ENCODE measurements at regions not wholly inside any gene's neighbourhood (a gene's known extent, or its start where the extent isn't known, plus 50 kb on each side); places are given as distances from the start of the nearest gene placed in this dataset.
"Not testable (repeated sequence)": the region's sequence is repeated elsewhere in the genome, so short reads cannot be mapped to it uniquely, and the experiment has no call there.

DNA sequence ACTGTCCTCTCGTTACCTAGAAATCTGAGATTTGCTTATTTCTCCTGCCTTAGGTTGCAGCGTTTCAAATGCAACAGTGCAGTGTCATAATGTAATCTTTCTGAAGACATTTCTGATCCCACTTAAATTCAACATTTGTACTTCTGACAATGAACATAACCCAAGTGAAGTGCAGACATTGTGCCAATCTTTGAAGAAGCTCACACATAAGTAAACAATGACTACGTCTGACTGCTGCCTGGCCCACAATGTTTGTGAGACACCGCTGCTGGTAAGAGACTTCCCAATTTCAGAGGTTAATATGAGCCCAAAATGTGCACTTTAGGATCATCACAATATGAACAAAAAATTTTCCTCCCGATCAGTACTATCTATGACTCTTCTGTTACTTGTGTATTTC is 84.6 kb upstream of the BCL2L14 start:
- Mint-ChIP-seq H3K4me1 (ENCODE audit: low read depth) (peaks cover 47% of the 10 kb centered on the region), H3K27ac (no peak overlapping the region), H3K4me3 (no peak overlapping the region), H3K9me3 (peaks cover 10 to 16% of the 10 kb centered on the region in 2 donors), H3K36me3 (ENCODE audit: insufficient read depth in 2 of 2) (peaks cover 5 to 21% of the 10 kb centered on the region in 2 donors), H3K27me3 (ENCODE audit: low read depth) (no peaks in the 10 kb centered on the region)
- DNase-seq (no peak), ATAC-seq (replicated peaks in 1 of 2) (no peak)

DNA sequence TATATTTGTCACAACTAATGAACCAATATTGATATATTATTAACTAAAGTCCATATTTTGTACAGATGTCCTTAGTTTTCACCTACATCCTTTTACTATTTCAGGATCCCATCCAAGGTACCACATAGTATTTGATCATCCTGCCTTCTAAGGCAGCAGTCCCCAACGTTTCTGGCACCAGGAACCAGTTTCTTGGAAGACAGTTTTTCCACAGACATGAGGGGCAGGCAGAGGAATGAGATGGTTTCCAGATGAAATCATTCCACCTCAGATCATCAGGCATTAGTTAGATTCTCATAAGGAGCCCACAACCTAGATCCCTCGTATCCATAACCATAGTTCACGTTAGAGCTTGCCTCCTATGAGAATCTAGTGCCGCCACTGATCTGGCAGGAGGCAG is 82.8 kb upstream of the BCL2L14 start:
- ATAC-seq (replicated peaks in 1 of 2) = no peak
- no peak overlapping the region for H3K27ac Mint-ChIP-seq
- H3K27me3 Mint-ChIP-seq (ENCODE audit: low read depth) = no peaks in the 10 kb centered on the region
- H3K4me1 Mint-ChIP-seq (ENCODE audit: low read depth) = peaks cover 33% of the 10 kb centered on the region
- H3K9me3 Mint-ChIP-seq = peaks cover 8 to 17% of the 10 kb centered on the region in 2 donors
- no peak overlapping the region for H3K4me3 Mint-ChIP-seq
- DNase-seq = no peak
- peaks cover 10 to 21% of the 10 kb centered on the region in 2 donors for H3K36me3 Mint-ChIP-seq (ENCODE audit: insufficient read depth in 2 of 2)

DNA sequence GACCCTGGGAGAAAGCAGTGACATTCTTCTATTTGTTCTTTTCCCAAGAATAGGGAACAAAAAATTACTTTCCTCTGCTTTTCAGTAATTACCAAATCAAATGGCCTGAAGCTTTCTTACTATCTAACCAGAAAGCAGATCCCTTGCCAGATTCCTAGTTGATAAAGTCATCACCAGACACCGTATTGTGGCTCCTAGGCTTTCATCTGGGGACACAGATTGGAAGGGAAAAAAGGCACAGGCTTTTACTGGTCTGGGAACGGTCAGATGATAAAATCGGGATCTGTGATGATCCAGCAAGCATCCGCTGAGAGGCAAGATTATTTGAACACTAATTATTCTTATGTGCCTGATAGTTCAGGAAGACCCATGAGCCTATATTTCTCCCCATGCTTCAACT is 79.1 kb upstream of the BCL2L14 start:
- H3K27ac Mint-ChIP-seq = no peak overlapping the region
- H3K4me3 Mint-ChIP-seq = no peak overlapping the region
- H3K27me3 Mint-ChIP-seq (ENCODE audit: low read depth) = no peaks in the 10 kb centered on the region
- DNase-seq (no peak), ATAC-seq (replicated peaks in 1 of 2) (no peak)
- peaks cover 13% of the 10 kb centered on the region for H3K4me1 Mint-ChIP-seq (ENCODE audit: low read depth)
- H3K9me3 Mint-ChIP-seq = peaks cover 7 to 9% of the 10 kb centered on the region in 2 donors
- peaks cover 7 to 8% of the 10 kb centered on the region in 2 donors for H3K36me3 Mint-ChIP-seq (ENCODE audit: insufficient read depth in 2 of 2)

DNA sequence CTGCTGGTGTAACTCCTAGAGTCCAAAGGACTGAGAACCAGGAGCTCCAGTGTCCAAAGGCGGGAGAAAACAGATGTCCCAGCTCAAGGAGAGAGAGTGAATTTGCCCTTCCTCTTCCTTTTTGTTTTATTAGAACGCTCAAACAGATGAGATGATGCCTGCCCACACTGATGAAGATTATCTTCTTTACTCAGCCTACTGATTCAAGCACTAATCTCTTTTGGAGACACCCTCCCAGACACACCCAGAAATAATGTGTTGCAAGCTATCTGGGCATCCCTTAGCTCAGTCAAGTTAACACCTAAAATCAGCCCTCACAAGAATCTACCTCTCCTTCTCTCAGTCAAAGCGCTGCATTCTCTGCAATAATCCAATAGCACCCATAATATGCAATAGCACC is 78.2 kb upstream of the BCL2L14 start:
- Mint-ChIP-seq H3K9me3 (peaks cover 7% of the 10 kb centered on the region in 2 donors), H3K27ac (no peak overlapping the region), H3K4me3 (no peak overlapping the region), H3K4me1 (ENCODE audit: low read depth) (peaks cover 13% of the 10 kb centered on the region), H3K36me3 (ENCODE audit: insufficient read depth in 2 of 2) (peaks cover 7 to 8% of the 10 kb centered on the region in 2 donors), H3K27me3 (ENCODE audit: low read depth) (no peaks in the 10 kb centered on the region)
- ATAC-seq (replicated peaks in 1 of 2) (no peak), DNase-seq (no peak)

DNA sequence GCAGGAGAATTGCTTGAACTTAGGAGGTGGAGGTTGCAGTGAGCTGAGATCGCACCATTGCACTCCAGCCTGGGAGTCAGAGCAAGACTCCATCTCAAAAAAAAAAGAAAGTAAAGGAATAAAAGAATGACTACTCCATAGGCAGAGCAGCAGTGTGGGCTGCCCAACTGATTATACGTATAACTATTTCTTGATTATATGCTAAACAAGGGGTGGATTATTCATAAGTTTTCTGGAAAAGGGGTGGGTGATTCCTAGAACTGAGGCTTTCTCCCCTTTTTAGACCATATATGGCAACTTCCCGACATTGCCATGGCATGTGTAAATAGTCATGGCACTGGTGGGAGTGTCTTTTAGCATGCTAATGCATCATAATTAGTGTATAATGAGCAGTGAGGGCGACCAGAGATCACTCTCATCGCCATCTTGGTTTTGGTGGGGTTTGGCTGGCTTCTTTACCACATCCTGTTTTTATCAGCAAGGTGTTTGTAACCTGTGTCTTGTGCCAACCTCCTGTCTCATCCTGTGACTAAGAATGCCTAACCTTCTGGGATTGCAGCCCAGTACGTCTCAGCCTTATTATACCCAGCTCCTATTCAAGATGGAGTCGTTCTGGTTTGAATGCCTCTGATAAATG is 72.3 kb upstream of the BCL2L14 start:
- not testable (repeated sequence) for H3K27ac Mint-ChIP-seq; H3K27me3 Mint-ChIP-seq (ENCODE audit: low read depth); H3K36me3 Mint-ChIP-seq (ENCODE audit: insufficient read depth in 2 of 2); H3K9me3 Mint-ChIP-seq; H3K4me3 Mint-ChIP-seq
- peaks cover 30% of the 10 kb centered on the region for H3K4me1 Mint-ChIP-seq (ENCODE audit: low read depth)
- ATAC-seq (replicated peaks in 1 of 2) (peak; percentile 80 to 88), DNase-seq (peak; percentile 35 to 65)

DNA sequence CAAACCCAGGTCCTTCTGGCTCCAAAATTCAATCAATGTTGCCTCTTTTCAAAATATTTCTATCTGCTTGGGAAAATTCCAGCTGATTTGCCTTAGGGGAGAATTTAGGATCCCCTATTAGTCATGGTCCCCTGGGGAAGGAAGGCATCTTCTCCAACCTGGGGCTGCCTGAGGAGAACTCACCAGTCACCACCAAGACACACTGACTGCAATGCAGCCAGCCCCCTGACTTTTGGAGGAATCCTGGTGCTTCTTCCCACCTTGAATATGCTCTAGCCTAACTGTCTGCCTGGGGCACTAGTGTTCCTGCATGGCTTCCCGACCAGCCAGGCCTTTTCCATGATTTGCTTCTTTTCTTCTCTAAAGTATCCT is 71.8 kb upstream of the BCL2L14 start:
- Mint-ChIP-seq H3K4me1 (ENCODE audit: low read depth) (peaks cover 30% of the 10 kb centered on the region), H3K27me3 (ENCODE audit: low read depth) (no peaks in the 10 kb centered on the region), H3K27ac (peak overlapping the region; percentile 63), H3K36me3 (ENCODE audit: insufficient read depth in 2 of 2) (peaks cover 0 to 10% of the 10 kb centered on the region in 2 donors), H3K9me3 (peaks cover 0 to 4% of the 10 kb centered on the region in 2 donors), H3K4me3 (peak overlapping the region in 1 of 2 donors; percentile 42)
- DNase-seq = no peak
- peak; percentile 21 to 24 for ATAC-seq (replicated peaks in 1 of 2)

DNA sequence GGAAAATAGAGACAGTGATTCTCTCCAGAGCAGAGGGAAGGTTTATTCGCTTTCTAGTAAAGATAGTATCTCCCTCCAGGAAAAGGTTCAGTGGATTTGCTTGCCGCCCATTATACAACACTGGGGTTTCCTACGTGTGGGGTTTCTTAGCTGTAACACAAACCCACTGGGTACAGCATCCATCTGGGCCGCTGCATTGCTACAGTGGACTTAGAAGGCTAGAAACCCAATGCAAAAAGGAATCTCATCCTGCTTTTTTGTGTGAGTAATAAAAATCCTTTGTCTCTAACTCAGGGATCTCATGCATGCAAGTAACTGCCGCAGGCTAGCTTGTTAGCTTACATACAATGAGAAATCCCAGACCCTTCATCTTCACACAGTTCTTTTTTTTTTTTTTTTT is 67.1 kb upstream of the BCL2L14 start:
- DNase-seq (no peak), ATAC-seq (replicated peaks in 1 of 2) (no peak)
- H3K27ac Mint-ChIP-seq = no peak overlapping the region
- peaks cover 5 to 10% of the 10 kb centered on the region in 2 donors for H3K9me3 Mint-ChIP-seq
- peaks cover 52% of the 10 kb centered on the region for H3K4me1 Mint-ChIP-seq (ENCODE audit: low read depth)
- no peak overlapping the region for H3K4me3 Mint-ChIP-seq
- H3K27me3 Mint-ChIP-seq (ENCODE audit: low read depth) = no peaks in the 10 kb centered on the region
- peaks cover 7 to 24% of the 10 kb centered on the region in 2 donors for H3K36me3 Mint-ChIP-seq (ENCODE audit: insufficient read depth in 2 of 2)

DNA sequence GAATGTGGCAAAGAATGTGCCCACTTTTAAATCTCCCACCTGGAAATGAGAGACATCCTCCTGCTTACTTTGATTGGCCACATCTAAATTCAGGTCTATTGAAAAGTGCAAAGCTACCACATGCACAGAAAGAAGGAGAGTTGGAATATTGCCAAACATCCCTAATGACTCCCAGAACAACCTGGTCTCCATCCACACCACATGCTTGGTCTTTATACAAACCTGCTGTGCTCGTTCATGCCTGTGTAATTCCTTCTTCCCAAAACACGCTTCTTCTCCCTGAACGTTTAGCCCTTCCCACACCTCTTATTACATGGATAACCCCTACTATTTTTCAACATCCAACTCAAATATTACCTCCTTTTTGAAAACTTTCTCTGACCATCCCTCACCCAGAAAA is 66.2 kb upstream of the BCL2L14 start:
- H3K4me3 Mint-ChIP-seq = no peak overlapping the region
- peaks cover 5 to 8% of the 10 kb centered on the region in 2 donors for H3K9me3 Mint-ChIP-seq
- no peak overlapping the region for H3K27ac Mint-ChIP-seq
- no peak for ATAC-seq (replicated peaks in 1 of 2)
- no peak for DNase-seq
- H3K27me3 Mint-ChIP-seq (ENCODE audit: low read depth) = no peaks in the 10 kb centered on the region
- H3K36me3 Mint-ChIP-seq (ENCODE audit: insufficient read depth in 2 of 2) = peaks cover 7 to 21% of the 10 kb centered on the region in 2 donors
- H3K4me1 Mint-ChIP-seq (ENCODE audit: low read depth) = peaks cover 53% of the 10 kb centered on the region

DNA sequence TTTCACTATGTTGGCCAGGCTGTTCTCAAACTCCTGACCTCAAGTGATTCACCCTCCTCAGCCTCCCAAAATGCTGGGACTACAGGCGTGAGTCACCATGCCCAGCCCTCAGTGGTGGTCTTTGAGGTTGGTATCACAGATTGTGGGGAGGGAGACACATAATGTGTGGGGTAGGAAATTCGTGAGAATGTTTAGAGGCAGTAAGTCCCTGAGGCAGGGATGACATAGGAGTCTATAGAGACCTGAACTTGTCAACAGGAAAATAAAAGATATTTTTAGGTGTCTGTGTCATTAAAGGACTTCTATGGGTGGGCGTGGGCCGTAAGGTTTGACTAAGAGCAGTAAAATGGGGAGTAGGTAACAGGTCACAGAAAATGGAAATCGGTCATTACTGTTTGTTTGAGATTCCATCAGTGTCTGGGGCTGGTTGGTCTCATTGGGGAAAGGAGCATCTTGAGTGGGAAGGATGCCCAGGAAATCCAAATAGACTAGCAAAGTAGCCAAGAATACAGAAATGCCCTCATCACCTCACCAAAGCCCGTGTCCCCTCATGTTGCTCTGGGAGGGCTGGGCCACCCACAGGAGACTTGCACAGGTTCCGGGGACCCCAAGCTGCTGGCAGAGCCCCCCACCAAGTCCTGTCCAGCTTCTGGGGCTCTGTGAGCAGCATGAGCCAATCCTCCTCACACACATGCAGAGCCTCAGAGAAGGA is 63.6 kb upstream of the BCL2L14 start:
- Mint-ChIP-seq H3K27me3 (ENCODE audit: low read depth) (no peaks in the 10 kb centered on the region), H3K27ac (peak overlapping the region; percentile 93), H3K36me3 (ENCODE audit: insufficient read depth in 2 of 2) (peaks cover 7 to 16% of the 10 kb centered on the region in 2 donors), H3K9me3 (peaks cover 5 to 8% of the 10 kb centered on the region in 2 donors), H3K4me1 (ENCODE audit: low read depth) (peaks cover 73% of the 10 kb centered on the region), H3K4me3 (peak overlapping the region; percentile 83 to 85)
- ATAC-seq (replicated peaks in 1 of 2) (peak; percentile 61 to 64), DNase-seq (peak; percentile 88 to 92)

DNA sequence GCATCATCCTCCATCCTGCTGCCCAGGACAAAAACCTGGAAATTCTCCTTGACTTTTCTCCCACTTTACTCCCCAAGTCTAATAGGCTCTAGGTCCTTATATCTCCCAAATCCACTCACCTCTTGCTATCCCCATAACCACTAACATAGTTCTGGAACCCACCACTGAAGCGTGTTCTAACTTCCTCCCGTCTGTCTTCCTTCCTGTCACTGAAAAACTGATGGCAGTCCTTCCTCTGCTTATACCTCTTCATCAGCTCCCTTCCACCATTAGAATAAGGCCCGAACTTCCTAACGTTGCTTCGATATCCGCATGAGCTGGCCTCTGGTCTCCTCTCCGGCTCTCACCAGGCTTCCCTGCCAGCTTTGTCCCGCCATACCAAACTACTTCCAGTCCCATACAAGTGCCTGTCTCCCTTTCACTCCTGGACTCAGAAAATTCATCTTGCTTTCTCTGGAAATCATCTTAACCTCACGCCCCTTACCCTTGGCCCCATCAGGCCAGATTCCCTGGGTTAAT is 63.0 kb upstream of the BCL2L14 start:
- peak overlapping the region; percentile 93 for H3K27ac Mint-ChIP-seq
- DNase-seq (no peak), ATAC-seq (replicated peaks in 1 of 2) (no peak)
- H3K4me3 Mint-ChIP-seq = peak overlapping the region; percentile 83 to 85
- H3K4me1 Mint-ChIP-seq (ENCODE audit: low read depth) = peaks cover 75% of the 10 kb centered on the region
- H3K27me3 Mint-ChIP-seq (ENCODE audit: low read depth) = no peaks in the 10 kb centered on the region
- H3K9me3 Mint-ChIP-seq = peaks cover 5 to 8% of the 10 kb centered on the region in 2 donors
- H3K36me3 Mint-ChIP-seq (ENCODE audit: insufficient read depth in 2 of 2) = peaks cover 10 to 16% of the 10 kb centered on the region in 2 donors

DNA sequence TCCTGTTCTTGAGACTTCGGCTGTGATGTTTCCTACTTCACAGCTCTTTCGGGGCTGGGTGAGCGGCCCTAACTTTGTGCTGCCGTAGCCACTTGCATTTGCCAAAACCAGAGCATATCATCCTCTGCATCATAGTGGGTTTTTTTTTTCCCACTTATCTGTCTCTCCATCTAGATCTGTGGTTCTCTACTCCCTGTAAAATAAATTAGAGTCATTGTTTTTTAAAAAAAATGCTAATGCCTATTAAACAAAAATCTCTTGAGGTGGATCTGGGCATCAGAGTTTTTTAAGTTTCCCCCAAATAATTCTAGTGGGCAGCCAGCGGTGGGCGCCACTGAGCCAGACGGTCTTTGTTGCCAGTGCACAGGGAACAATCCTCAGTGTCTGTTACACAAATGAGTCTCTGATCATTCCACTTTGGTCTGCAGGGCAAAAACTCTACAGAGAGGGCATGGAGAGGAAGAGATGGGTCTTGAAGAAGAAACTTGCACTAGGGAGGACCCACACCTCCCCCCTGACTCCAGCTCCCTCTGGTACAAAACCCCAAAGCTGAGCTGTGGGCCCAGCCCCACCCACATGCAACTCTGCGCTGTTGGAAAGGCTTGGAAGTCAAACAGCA is 62.4 kb upstream of the BCL2L14 start:
- H3K4me1 Mint-ChIP-seq (ENCODE audit: low read depth) = peaks cover 80% of the 10 kb centered on the region
- H3K27ac Mint-ChIP-seq = peak overlapping the region; percentile 93
- no peaks in the 10 kb centered on the region for H3K27me3 Mint-ChIP-seq (ENCODE audit: low read depth)
- H3K9me3 Mint-ChIP-seq = peaks cover 5 to 8% of the 10 kb centered on the region in 2 donors
- H3K36me3 Mint-ChIP-seq (ENCODE audit: insufficient read depth in 2 of 2) = peaks cover 10 to 16% of the 10 kb centered on the region in 2 donors
- peak overlapping the region; percentile 83 to 85 for H3K4me3 Mint-ChIP-seq
- no peak for ATAC-seq (replicated peaks in 1 of 2)
- peak; percentile 63 to 75 for DNase-seq

DNA sequence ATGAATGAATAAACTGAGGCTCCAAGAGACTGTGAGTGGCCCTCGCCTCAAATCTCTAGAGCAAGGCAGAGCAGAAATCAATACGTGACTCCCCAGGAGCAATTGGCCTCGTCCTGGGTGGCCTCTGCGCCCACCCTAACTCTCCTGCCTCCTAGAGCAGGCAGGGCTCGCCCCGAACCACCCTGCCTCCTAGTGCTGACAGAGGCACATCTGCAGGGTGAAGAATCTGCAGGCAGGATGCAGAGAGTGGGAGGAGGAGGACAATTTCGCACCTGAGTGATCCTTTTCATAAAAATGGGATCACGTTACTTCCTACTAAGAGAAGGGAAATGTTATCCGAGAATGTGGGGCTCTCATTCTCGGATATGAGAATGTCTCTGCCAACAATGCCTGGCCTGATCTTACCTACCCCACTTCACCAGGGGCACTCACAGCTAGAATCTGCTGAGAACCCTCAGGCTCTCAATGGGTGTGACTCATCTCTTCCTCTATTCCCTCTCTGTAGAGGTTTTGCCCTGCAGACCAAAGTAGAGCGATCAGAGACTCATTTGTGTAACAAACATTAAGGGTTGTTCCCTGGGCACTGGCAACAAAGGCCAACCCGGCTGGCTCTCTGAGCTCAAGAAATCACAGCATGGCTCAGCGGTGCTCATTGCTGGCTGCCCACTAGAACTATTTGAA is 61.7 kb upstream of the BCL2L14 start:
- peaks cover 10 to 16% of the 10 kb centered on the region in 2 donors for H3K36me3 Mint-ChIP-seq (ENCODE audit: insufficient read depth in 2 of 2)
- H3K27me3 Mint-ChIP-seq (ENCODE audit: low read depth) = no peaks in the 10 kb centered on the region
- H3K4me3 Mint-ChIP-seq = peak overlapping the region; percentile 83 to 85
- ATAC-seq (replicated peaks in 1 of 2) = peak; percentile 67 to 68
- H3K9me3 Mint-ChIP-seq = peaks cover 5 to 8% of the 10 kb centered on the region in 2 donors
- peak overlapping the region; percentile 93 for H3K27ac Mint-ChIP-seq
- H3K4me1 Mint-ChIP-seq (ENCODE audit: low read depth) = peaks cover 85% of the 10 kb centered on the region
- peak; percentile 77 to 85 for DNase-seq

Data from activated T-cell treated with anti-CD3 and anti-CD28 coated beads, Interleukin-2, amount 50 U/mL, for 72 hours (primary cell).